GM12891 (cell line): ENCODE measurements at regions not wholly inside any gene's neighbourhood (a gene's known extent, or its start where the extent isn't known, plus 50 kb on each side); places are given as distances from the start of the nearest gene placed in this dataset.

ENCODE experiments used
- DNase-seq: peaks from one replicate; pipeline ENCODE4 v3.0.0; 2011; ENCODE audit warnings: low spot score; ENCODE audit not compliant: insufficient read length
- FAIRE-seq: peaks from 2 replicates; lab custom pipeline; 2011; peaks lifted over from hg19 to GRCh38; lab: Jason Lieb, UNC
- PAX5 ChIP-seq: IDR thresholded peaks from 2 replicates; pipeline ENCODE4 v1.6.1; 2011; ENCODE audit warnings: low read length, moderate library complexity, mild to moderate bottlenecking; ENCODE audit not compliant: insufficient read depth, severe bottlenecking
- POLR2A ChIP-seq: IDR thresholded peaks from 2 replicates; pipeline ENCODE4 v1.6.1; 2011; ENCODE audit warnings: low read depth, low read length, control low read depth
- POLR2AphosphoS5 ChIP-seq: IDR thresholded peaks from 2 replicates; pipeline ENCODE4 v1.6.1; 2011; ENCODE audit warnings: low read depth, low read length, control low read depth
- POU2F2 ChIP-seq: IDR thresholded peaks from 2 replicates; pipeline ENCODE4 v1.6.1; 2011; ENCODE audit warnings: low read depth, mild to moderate bottlenecking, control low read depth, low read length, moderate library complexity
- SPI1 ChIP-seq: IDR thresholded peaks from 2 replicates; pipeline ENCODE4 v1.6.1; 2011; ENCODE audit warnings: low read depth, low read length, control low read depth
- TAF1 ChIP-seq: IDR thresholded peaks from 2 replicates; pipeline ENCODE4 v1.6.1; 2011; ENCODE audit warnings: low read depth, low read length, control low read depth

- TF ChIP-seq POU2F2 = no peak
- no peak for TF ChIP-seq POLR2A
- no peak for TF ChIP-seq PAX5
- no peak for TF ChIP-seq SPI1
- no peak for TF ChIP-seq TAF1
- TF ChIP-seq POLR2AphosphoS5 = no peak
- FAIRE-seq (no peak), DNase-seq (no peak)
Measured at GRCh38 chr18:5653802-5654201, 110.0 kb upstream of the EPB41L3 start.

- DNase-seq (no peak), FAIRE-seq (no peak)
- TF ChIP-seq TAF1 (no peak), POU2F2 (no peak), POLR2AphosphoS5 (no peak), SPI1 (no peak), PAX5 (no peak), POLR2A (no peak)
Measured at GRCh38 chr18:5651736-5652135, 107.9 kb upstream of the EPB41L3 start.

GRCh38 chr18:5649439-5649838 lies 105.6 kb upstream of the EPB41L3 start:
- FAIRE-seq (no peak), DNase-seq (no peak)
- no peak for TF ChIP-seq PAX5
- TF ChIP-seq POLR2A = no peak
- TF ChIP-seq SPI1 = no peak
- TF ChIP-seq POLR2AphosphoS5 = no peak
- TF ChIP-seq TAF1 = no peak
- no peak for TF ChIP-seq POU2F2

GRCh38 chr18:5646739-5647138 lies 102.9 kb upstream of the EPB41L3 start:
- TF ChIP-seq SPI1 (no peak), PAX5 (no peak)
- no peak for DNase-seq

GRCh38 chr18:5643288-5643687 lies 99.5 kb upstream of the EPB41L3 start:
- DNase-seq (no peak), FAIRE-seq (no peak)
- TF ChIP-seq POU2F2 (no peak), POLR2AphosphoS5 (no peak), POLR2A (no peak), TAF1 (no peak), PAX5 (no peak), SPI1 (no peak)

More at GRCh38 chr18:5646739-5647138, 102.9 kb upstream of the EPB41L3 start:
- FAIRE-seq = no peak

GRCh38 chr18:5640939-5641338 lies 97.1 kb upstream of the EPB41L3 start:
- TF ChIP-seq POLR2A = no peak
- TF ChIP-seq SPI1 = no peak
- no peak for TF ChIP-seq POLR2AphosphoS5
- TF ChIP-seq PAX5 = no peak
- TF ChIP-seq POU2F2 = no peak
- no peak for TF ChIP-seq TAF1
- DNase-seq (no peak), FAIRE-seq (no peak)

GRCh38 chr18:5639131-5639530 lies 95.3 kb upstream of the EPB41L3 start:
- no peak for DNase-seq
- no peak for TF ChIP-seq SPI1
- no peak for TF ChIP-seq POLR2A
- no peak for TF ChIP-seq POLR2AphosphoS5
- TF ChIP-seq TAF1 = no peak
- no peak for TF ChIP-seq POU2F2
- TF ChIP-seq PAX5 = no peak
- FAIRE-seq = no peak

GRCh38 chr18:5632041-5632440 lies 88.2 kb upstream of the EPB41L3 start:
- FAIRE-seq (no peak), DNase-seq (no peak)
- no peak for TF ChIP-seq POLR2A
- TF ChIP-seq PAX5 = no peak
- no peak for TF ChIP-seq POLR2AphosphoS5

GRCh38 chr18:5630900-5631413 lies 87.2 kb upstream of the EPB41L3 start:
- TF ChIP-seq POLR2A = no peak
- no peak for TF ChIP-seq SPI1
- TF ChIP-seq TAF1 = no peak
- no peak for TF ChIP-seq POLR2AphosphoS5
- no peak for TF ChIP-seq PAX5
- no peak for TF ChIP-seq POU2F2
- no peak for DNase-seq
- FAIRE-seq = no peak

- FAIRE-seq = no peak
- DNase-seq = peak; percentile 46
- TF ChIP-seq TAF1 (no peak), PAX5 (no peak), POLR2AphosphoS5 (no peak), SPI1 (no peak), POLR2A (no peak), POU2F2 (no peak)
Measured at GRCh38 chr18:5630057-5630899, 86.5 kb upstream of the EPB41L3 start.
